OCI-LY3 (cell line): ENCODE measurements at regions not wholly inside any gene's neighbourhood (a gene's known extent, or its start where the extent isn't known, plus 50 kb on each side); places are given as distances from the start of the nearest gene placed in this dataset.

Source experiments
- EZH2phosphoT487 ChIP-seq: fragments of 200-600 bp; shearing (Covaris generic); IDR thresholded peaks from 2 replicates; pipeline ENCODE4 v1.6.1; 2018; ENCODE audit warnings: antibody characterized with exemption, mixed run types, low read depth
- TF ChIP-seq, protein P1 (sequence below): fragments of 200-600, 300-600 bp; sonication (generic); IDR thresholded peaks from 2 replicates; pipeline ENCODE4 v1.5.1; 2014; ENCODE audit warnings: antibody characterized with exemption, low read length, low read depth

DNA sequence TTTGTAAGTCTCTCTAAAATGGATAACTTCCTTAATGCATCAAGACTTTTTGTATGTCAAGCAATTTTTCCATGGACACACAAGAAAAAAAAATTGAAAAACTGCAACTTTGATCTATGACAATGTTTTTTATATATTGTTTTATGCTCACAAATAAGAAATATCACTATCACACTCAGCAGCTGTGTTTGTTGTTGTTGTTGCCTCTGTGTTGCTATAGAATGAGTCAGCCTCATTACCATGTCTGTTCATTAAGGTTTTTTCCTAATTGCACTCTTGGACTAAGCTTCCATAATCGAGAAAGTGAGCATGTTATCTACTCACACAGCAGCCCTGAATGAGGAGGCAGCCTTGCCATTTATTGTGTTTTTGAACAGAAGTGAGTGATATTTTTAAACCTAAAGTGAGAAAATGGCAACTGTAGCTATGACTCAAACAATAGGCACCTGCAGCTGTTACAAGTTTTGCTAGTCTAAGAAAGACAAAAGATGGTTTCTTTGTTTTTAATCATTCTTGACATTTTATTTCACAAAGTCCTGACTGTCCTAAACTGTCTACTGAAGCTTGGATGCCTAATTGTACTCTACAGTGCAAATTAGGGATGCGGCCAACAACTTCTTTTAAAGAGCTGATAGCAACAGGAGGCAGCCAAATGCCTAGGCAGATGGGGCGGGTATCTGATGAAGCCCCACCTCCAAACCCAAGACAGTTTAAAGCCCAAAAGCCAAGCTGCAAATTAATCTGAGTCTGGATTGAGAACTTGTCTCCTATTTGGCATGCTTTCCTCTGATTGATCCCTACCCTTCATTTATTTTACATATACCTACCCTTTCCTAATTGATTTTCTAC lies 77.9 kb upstream of the DOK5 start:
- TF ChIP-seq, protein P1, sequence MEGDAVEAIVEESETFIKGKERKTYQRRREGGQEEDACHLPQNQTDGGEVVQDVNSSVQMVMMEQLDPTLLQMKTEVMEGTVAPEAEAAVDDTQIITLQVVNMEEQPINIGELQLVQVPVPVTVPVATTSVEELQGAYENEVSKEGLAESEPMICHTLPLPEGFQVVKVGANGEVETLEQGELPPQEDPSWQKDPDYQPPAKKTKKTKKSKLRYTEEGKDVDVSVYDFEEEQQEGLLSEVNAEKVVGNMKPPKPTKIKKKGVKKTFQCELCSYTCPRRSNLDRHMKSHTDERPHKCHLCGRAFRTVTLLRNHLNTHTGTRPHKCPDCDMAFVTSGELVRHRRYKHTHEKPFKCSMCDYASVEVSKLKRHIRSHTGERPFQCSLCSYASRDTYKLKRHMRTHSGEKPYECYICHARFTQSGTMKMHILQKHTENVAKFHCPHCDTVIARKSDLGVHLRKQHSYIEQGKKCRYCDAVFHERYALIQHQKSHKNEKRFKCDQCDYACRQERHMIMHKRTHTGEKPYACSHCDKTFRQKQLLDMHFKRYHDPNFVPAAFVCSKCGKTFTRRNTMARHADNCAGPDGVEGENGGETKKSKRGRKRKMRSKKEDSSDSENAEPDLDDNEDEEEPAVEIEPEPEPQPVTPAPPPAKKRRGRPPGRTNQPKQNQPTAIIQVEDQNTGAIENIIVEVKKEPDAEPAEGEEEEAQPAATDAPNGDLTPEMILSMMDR, result no peak
- TF ChIP-seq EZH2phosphoT487, result no peak
